B cell (primary cell): ENCODE measurements at regions not wholly inside any gene's neighbourhood (a gene's known extent, or its start where the extent isn't known, plus 50 kb on each side); places are given as distances from the start of the nearest gene placed in this dataset.

Experiments
- ATAC-seq: fragments of 200-7000 bp; cut with Tn5 transposase; one replicate; pipeline ENCODE4 v1.10.0; 2021; ENCODE audit warnings: low read depth, mild to moderate bottlenecking, moderate number of reproducible peaks, moderate library complexity
- CTCF ChIA-PET: fragments of 350-600 bp; sonication (Branson Sonifier 250); formaldehyde crosslinking; loops from one replicate; lab custom pipeline; 2021; ENCODE audit warnings: antibody characterized with exemption, inconsistent platforms; lab: Charles Lee
- POLR2A ChIA-PET: fragments of 350-600 bp; sonication (Branson Sonifier 250); formaldehyde crosslinking; loops from one replicate; lab custom pipeline; 2021; ENCODE audit warnings: antibody characterized with exemption; lab: Charles Lee
- DNase-seq: peaks from one replicate; pipeline ENCODE4 v3.0.0; 2013
- H2AFZ ChIP-seq: 2 replicates; pipeline ENCODE4 v1.6.1; 2012; ENCODE audit warnings: mild to moderate bottlenecking, low read depth, low read length; ENCODE audit not compliant: insufficient read depth, poor library complexity, severe bottlenecking
- H3K27ac ChIP-seq, 2 donors: 1 replicate in 1 of 2; 2 replicates in 1 of 2; pipeline ENCODE4 v1.5.1; 2012 to 2013; ENCODE audit warnings: low read length in 2 of 2, mild to moderate bottlenecking in 2 of 2, moderate library complexity in 1 of 2
- H3K27me3 ChIP-seq, 4 experiments: fragments of 200-600 bp in 1 of 4; sonication (generic) in 1 of 4; replicated peaks in 1 of 4; 1 replicate in 2 of 4; 2 replicates in 2 of 4; pipeline versions ENCODE4 v1.6.1 to v1.7.0; 2013 to 2016; ENCODE audit warnings: low read length in 3 of 4, mild to moderate bottlenecking in 2 of 4, mixed read lengths in 1 of 4, moderate library complexity in 1 of 4; ENCODE audit not compliant: insufficient read depth in 4 of 4, control insufficient read depth in 3 of 4; ENCODE audit errors: control extremely low read depth in 1 of 4
- H3K36me3 ChIP-seq, 2 experiments: replicated peaks in 1 of 2; 1 replicate in 1 of 2; 2 replicates in 1 of 2; pipeline versions ENCODE4 v1.6.1 to v1.7.1; 2013; ENCODE audit warnings: low read length in 1 of 2; ENCODE audit not compliant: insufficient read depth in 2 of 2, control insufficient read depth in 1 of 2; ENCODE audit errors: control extremely low read depth in 1 of 2, extremely low read depth in 1 of 2
- H3K4me1 ChIP-seq, 2 donors: fragments of 200-600 bp in 1 of 2; sonication (generic) in 1 of 2; 1 replicate in 1 of 2; 2 replicates in 1 of 2; pipeline versions ENCODE4 v1.5.1 to v1.6.1; 2013 to 2017; ENCODE audit warnings: low read length in 2 of 2; ENCODE audit not compliant: control insufficient read depth in 2 of 2, insufficient read depth in 2 of 2
- H3K4me2 ChIP-seq: replicated peaks from 2 replicates; pipeline ENCODE3; 2012; ENCODE audit warnings: mild to moderate bottlenecking, low read depth, low read length; ENCODE audit not compliant: poor library complexity, severe bottlenecking
- H3K4me3 ChIP-seq, 5 experiments: fragments of 200-600 bp in 1 of 5; sonication (generic) in 1 of 5; 1 replicate in 3 of 5; 2 replicates in 2 of 5; pipeline versions ENCODE4 v1.5.1 to v1.7.0; 2011 to 2016; ENCODE audit warnings: low read length in 4 of 5, mild to moderate bottlenecking in 4 of 5, low read depth in 2 of 5, control low read depth in 1 of 5, moderate library complexity in 1 of 5; ENCODE audit not compliant: insufficient read depth in 1 of 5; ENCODE audit errors: control extremely low read depth in 1 of 5, extremely low read depth in 1 of 5
- H3K79me2 ChIP-seq: fragments of 200-600 bp; sonication (generic); one replicate; pipeline ENCODE4 v1.6.0; 2016; ENCODE audit warnings: low read length; ENCODE audit not compliant: control insufficient read depth, insufficient read depth
- H3K9ac ChIP-seq: fragments of 200-600 bp; sonication (generic); 2 replicates; pipeline ENCODE4 v1.6.1; 2017; ENCODE audit warnings: mild to moderate bottlenecking, low read length, moderate library complexity
- H3K9me3 ChIP-seq, 3 donors: one replicate each; pipeline versions ENCODE4 v1.6.1 to v1.7.1; 2013; ENCODE audit warnings: low read length in 2 of 3; ENCODE audit not compliant: control insufficient read depth in 2 of 3, insufficient read depth in 1 of 3; ENCODE audit errors: control extremely low read depth in 1 of 3
- H4K20me1 ChIP-seq: 2 replicates; pipeline ENCODE4 v1.6.0; 2012; ENCODE audit warnings: mild to moderate bottlenecking, low read length; ENCODE audit not compliant: insufficient read depth, control insufficient read depth, poor library complexity, severe bottlenecking
- H3K27ac Mint-ChIP-seq: one replicate; pipeline ENCODE4 v1.8.0; 2021; ENCODE audit warnings: mixed read lengths
- H3K27me3 Mint-ChIP-seq: one replicate; pipeline ENCODE4 v1.8.0; 2021; ENCODE audit warnings: mixed read lengths
- H3K4me1 Mint-ChIP-seq: one replicate; pipeline ENCODE4 v1.8.0; 2021; ENCODE audit warnings: mixed read lengths
- H3K4me3 Mint-ChIP-seq: one replicate; pipeline ENCODE4 v1.8.0; 2021; ENCODE audit warnings: mixed read lengths
- H3K9me3 Mint-ChIP-seq: one replicate; pipeline ENCODE4 v1.8.0; 2022; ENCODE audit warnings: mixed read lengths; ENCODE audit not compliant: insufficient read depth
- EZH2 ChIP-seq: IDR thresholded peaks from 2 replicates; pipeline ENCODE4 v1.6.1; 2012; ENCODE audit warnings: borderline replicate concordance, low read depth, mild to moderate bottlenecking, moderate library complexity, low read length; ENCODE audit not compliant: insufficient read depth, poor library complexity, severe bottlenecking
- WGBS: methylation state at CpG from one replicate; pipeline ENCODE4 v1.1.5; 2013; ENCODE audit warnings: missing lambda C conversion rate; ENCODE audit not compliant: insufficient coverage; 5-methylcytosine and 5-hydroxymethylcytosine counted together
- intact Hi-C: fragments of 100-400 bp; cut with micrococcal nuclease; formaldehyde crosslinking; loops from one replicate; pipeline ENCODE4 v1.10.0; 2022
- TF ChIP-seq, protein P1 (sequence below): fragments of 200-600 bp; IDR thresholded peaks from one replicate; pipeline ENCODE4 v1.8.0; 2022; ENCODE audit warnings: antibody characterized with exemption, mild to moderate bottlenecking

- POLR2A ChIA-PET = no interaction called here
- Mint-ChIP-seq H3K4me1 (no peaks in the 10 kb centered on the region), H3K27ac (no peak overlapping the region), H3K27me3 (peaks cover 3% of the 10 kb centered on the region), H3K4me3 (no peak overlapping the region), H3K9me3 (no peaks in the 10 kb centered on the region)
- Histone ChIP-seq H4K20me1 (no peaks in the 10 kb centered on the region), H3K27ac (no peak overlapping the region), H2AFZ (no peak overlapping the region), H3K4me1 (no peaks in the 10 kb centered on the region), H3K36me3 (no peaks in the 10 kb centered on the region), H3K9ac (no peak overlapping the region), H3K4me2 (no peak overlapping the region), H3K9me3 (no peaks in the 10 kb centered on the region), H3K27me3 (no peaks in the 10 kb centered on the region), H3K4me3 (no peak overlapping the region), H3K79me2 (no peaks in the 10 kb centered on the region)
- CTCF ChIA-PET = no interaction called here
- WGBS = 66% methylated on average over 2 of the region's 5 CpGs
- no peak for ATAC-seq
- intact Hi-C loops = no loop called here
- no peak for DNase-seq
- TF ChIP-seq, protein P1, sequence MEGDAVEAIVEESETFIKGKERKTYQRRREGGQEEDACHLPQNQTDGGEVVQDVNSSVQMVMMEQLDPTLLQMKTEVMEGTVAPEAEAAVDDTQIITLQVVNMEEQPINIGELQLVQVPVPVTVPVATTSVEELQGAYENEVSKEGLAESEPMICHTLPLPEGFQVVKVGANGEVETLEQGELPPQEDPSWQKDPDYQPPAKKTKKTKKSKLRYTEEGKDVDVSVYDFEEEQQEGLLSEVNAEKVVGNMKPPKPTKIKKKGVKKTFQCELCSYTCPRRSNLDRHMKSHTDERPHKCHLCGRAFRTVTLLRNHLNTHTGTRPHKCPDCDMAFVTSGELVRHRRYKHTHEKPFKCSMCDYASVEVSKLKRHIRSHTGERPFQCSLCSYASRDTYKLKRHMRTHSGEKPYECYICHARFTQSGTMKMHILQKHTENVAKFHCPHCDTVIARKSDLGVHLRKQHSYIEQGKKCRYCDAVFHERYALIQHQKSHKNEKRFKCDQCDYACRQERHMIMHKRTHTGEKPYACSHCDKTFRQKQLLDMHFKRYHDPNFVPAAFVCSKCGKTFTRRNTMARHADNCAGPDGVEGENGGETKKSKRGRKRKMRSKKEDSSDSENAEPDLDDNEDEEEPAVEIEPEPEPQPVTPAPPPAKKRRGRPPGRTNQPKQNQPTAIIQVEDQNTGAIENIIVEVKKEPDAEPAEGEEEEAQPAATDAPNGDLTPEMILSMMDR = no peak
- no peak for TF ChIP-seq EZH2
Observed at GRCh38 chr3:59107856-59108815, 58.3 kb upstream of the CFAP20DC start.

- no peak for DNase-seq
- Histone ChIP-seq H3K4me1 (no peaks in the 10 kb centered on the region), H3K27ac (no peak overlapping the region), H3K27me3 (no peaks in the 10 kb centered on the region), H3K4me2 (no peak overlapping the region), H2AFZ (no peak overlapping the region), H4K20me1 (no peaks in the 10 kb centered on the region), H3K4me3 (no peak overlapping the region), H3K9me3 (no peaks in the 10 kb centered on the region), H3K9ac (no peak overlapping the region), H3K79me2 (no peaks in the 10 kb centered on the region), H3K36me3 (no peaks in the 10 kb centered on the region)
- Mint-ChIP-seq H3K9me3 (no peaks in the 10 kb centered on the region), H3K27ac (no peak overlapping the region), H3K4me3 (no peak overlapping the region), H3K4me1 (no peaks in the 10 kb centered on the region), H3K27me3 (no peaks in the 10 kb centered on the region)
- no peak for ATAC-seq
- TF ChIP-seq EZH2 = no peak
- TF ChIP-seq, protein P1 = no peak
- ChIA-PET POLR2A (no interaction called here), CTCF (no interaction called here)
- WGBS = no CpG with 5 or more reads among the region's 1 CpG
- intact Hi-C loops = no loop called here
Observed at GRCh38 chr3:59106085-59106648, 56.3 kb upstream of the CFAP20DC start.
